Ureter (tissue), 1 donor: ENCODE measurements at regions not wholly inside any gene's neighbourhood (a gene's known extent, or its start where the extent isn't known, plus 50 kb on each side); places are given as distances from the start of the nearest gene placed in this dataset.

Experiments
- DNase-seq: peaks from one replicate; pipeline ENCODE4 v3.0.0-alpha.2; 2020; ENCODE audit warnings: low spot score
- donor health status: DM: yes; HTN: yes; CAD: no.

GRCh38 chr15:101551696-101552591 is 62.4 kb upstream of the PCSK6 start:
- no peak for DNase-seq

GRCh38 chr15:101550124-101550523 is 60.6 kb upstream of the PCSK6 start:
- no peak for DNase-seq

- DNase-seq: no peak
These were observed 60.1 kb upstream of the PCSK6 start for GRCh38 chr15:101549647-101550046.

GRCh38 chr15:101547737-101548136 is 58.2 kb upstream of the PCSK6 start:
- DNase-seq: no peak

GRCh38 chr15:101545548-101546505 is 56.3 kb upstream of the PCSK6 start:
- DNase-seq: no peak

- DNase-seq: no peak
These were observed 55.1 kb upstream of the PCSK6 start for GRCh38 chr15:101544613-101544945.

GRCh38 chr15:101543926-101544612 is 54.6 kb upstream of the PCSK6 start:
- DNase-seq: no peak

GRCh38 chr15:101543431-101543830 is 53.9 kb upstream of the PCSK6 start:
- no peak for DNase-seq

- DNase-seq: no peak
These were observed 53.5 kb upstream of the PCSK6 start for GRCh38 chr15:101543026-101543390.

GRCh38 chr15:101542306-101543025 is 53.0 kb upstream of the PCSK6 start:
- no peak for DNase-seq

GRCh38 chr15:101541501-101542292 is 52.2 kb upstream of the PCSK6 start:
- no peak for DNase-seq

- no peak for DNase-seq
These were observed 51.2 kb upstream of the PCSK6 start for GRCh38 chr15:101540480-101541239.

GRCh38 chr15:101539930-101540329 is 50.4 kb upstream of the PCSK6 start:
- DNase-seq: no peak

- DNase-seq: no peak
These were observed 50.0 kb upstream of the PCSK6 start for GRCh38 chr15:101539492-101539891.
